Spinal cord (tissue), 9 donors: ENCODE measurements at regions not wholly inside any gene's neighbourhood (a gene's known extent, or its start where the extent isn't known, plus 50 kb on each side); places are given as distances from the start of the nearest gene placed in this dataset.
"Not testable (repeated sequence)": the region's sequence is repeated elsewhere in the genome, so short reads cannot be mapped to it uniquely, and the experiment has no call there.

Source experiments
- DNase-seq, 6 donors: peaks; one replicate each; pipeline versions ENCODE4 v3.0.0 to v3.0.0-alpha.2; 2013 to 2015; ENCODE audit warnings: low spot score in 6 of 6, low read depth in 4 of 6
- H3K27ac ChIP-seq: one replicate; pipeline ENCODE4 v1.5.1; 2013; ENCODE audit warnings: low read depth, low read length, control low read depth
- H3K27me3 ChIP-seq: one replicate; pipeline ENCODE4 v1.6.1; 2013; ENCODE audit warnings: low read length; ENCODE audit not compliant: control insufficient read depth, insufficient read depth
- H3K36me3 ChIP-seq: one replicate; pipeline ENCODE4 v1.6.1; 2013; ENCODE audit warnings: low read length; ENCODE audit not compliant: control insufficient read depth, insufficient read depth
- H3K4me1 ChIP-seq: one replicate; pipeline ENCODE4 v1.6.1; 2013; ENCODE audit warnings: low read length; ENCODE audit not compliant: control insufficient read depth, insufficient read depth
- H3K4me3 ChIP-seq: one replicate; pipeline ENCODE4 v1.5.1; 2013; ENCODE audit warnings: low read depth, low read length, control low read depth
- H3K9me3 ChIP-seq: one replicate; pipeline ENCODE4 v1.6.1; 2013; ENCODE audit warnings: low read length; ENCODE audit not compliant: control insufficient read depth, insufficient read depth
- WGBS: methylation state at CpG from one replicate; pipeline ENCODE4 v1.1.5; 2013; ENCODE audit warnings: missing lambda C conversion rate; ENCODE audit not compliant: insufficient coverage; 5-methylcytosine and 5-hydroxymethylcytosine counted together
- donor health status: healthy.

DNA sequence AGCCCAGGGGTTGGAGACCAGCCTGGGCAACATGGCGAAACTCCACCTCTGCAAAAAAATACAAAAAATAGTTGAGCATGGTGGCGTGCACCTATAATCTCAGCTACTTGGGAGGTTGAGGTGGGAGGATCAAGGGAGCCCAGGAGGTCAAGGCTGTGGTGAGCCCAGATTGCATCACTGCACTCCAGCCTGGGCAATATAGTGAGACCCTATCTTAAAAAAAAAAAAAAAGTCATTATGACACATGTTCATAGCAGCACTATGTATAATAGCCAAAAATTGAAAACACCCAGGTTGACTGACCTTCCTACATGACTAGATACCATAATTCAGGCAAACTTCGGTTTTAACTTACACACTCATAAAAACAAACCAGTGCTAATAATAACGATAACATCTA is 90.8 kb upstream of the RBPJ start:
- Histone ChIP-seq H3K4me1 (peaks cover 3% of the 10 kb centered on the region), H3K9me3 (no peaks in the 10 kb centered on the region), H3K36me3 (no peaks in the 10 kb centered on the region), H3K27me3 (no peaks in the 10 kb centered on the region), H3K4me3 (no peak overlapping the region), H3K27ac (no peak overlapping the region)
- WGBS: no CpG with 5 or more reads among the region's 4 CpGs
- DNase-seq: no peak

DNA sequence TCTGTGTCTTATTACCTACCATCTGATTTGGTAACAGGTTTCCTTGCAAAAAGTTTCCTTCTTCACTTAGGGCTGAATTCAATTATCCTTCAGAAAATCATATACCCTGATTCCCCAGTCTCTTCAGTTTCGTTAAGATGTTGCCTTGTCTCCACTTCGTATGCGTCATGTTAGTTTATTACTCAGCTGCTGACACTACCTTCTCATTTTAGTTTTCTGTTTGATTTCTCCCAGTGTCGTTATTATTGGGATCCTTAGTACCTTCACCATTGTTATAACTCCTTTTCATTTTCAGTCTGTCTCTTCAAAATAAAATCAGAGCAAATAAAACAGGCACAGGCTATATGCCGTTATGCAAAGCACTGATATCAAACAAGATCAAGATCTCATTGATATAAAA is 87.5 kb upstream of the RBPJ start:
- H3K27me3 ChIP-seq: no peaks in the 10 kb centered on the region
- no peak for DNase-seq
- H3K36me3 ChIP-seq: no peaks in the 10 kb centered on the region
- peaks cover 5% of the 10 kb centered on the region for H3K4me1 ChIP-seq
- 87% methylated on average over 3 of the region's 5 CpGs for WGBS
- H3K9me3 ChIP-seq: no peaks in the 10 kb centered on the region
- no peak overlapping the region for H3K4me3 ChIP-seq
- H3K27ac ChIP-seq: no peak overlapping the region

DNA sequence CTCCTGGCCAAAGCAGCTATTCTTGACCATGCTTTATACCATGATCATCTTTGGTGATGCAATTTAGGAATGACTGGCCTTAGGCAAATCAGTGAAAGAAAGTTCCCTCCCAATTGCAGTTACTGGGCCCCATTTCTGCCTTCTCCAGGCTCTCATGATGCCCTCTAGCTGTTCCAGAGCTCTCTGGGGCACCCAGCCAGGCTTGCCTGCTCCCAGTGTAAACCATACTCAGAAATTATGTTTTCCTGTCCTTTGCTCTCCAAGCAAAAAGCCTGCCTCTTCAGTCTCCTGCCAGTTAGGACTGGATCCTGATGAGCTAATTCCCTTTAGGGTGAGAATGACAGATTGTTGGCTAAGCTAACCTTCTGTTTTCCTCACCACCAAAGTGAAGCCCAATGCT is 85.3 kb upstream of the RBPJ start:
- Histone ChIP-seq H3K4me3 (no peak overlapping the region), H3K27ac (no peak overlapping the region), H3K4me1 (peaks cover 15% of the 10 kb centered on the region), H3K9me3 (no peaks in the 10 kb centered on the region), H3K27me3 (no peaks in the 10 kb centered on the region), H3K36me3 (no peaks in the 10 kb centered on the region)
- DNase-seq: peak in 1 of 6 donors; percentile 83

DNA sequence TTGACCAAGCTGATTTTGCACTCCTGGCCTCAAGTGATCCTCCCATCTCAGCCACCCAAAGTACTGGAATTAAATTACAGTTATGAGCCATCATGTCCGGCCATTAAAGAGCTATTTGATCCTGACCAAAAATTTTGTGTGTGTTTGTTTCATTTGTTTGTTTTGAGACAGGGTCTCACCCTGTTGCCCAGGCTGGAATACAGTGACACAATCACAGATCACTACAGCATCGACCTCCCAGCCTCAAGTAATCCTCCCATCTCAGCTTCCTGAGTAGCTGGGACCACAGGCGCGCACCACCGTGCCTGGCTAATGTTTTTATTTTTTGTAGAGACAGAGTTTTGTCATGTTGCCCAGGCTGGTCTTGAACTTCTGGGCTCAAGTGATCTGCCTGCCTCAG is 82.9 kb upstream of the RBPJ start:
- 83% methylated on average over 1 of the region's 5 CpGs for WGBS
- no peak overlapping the region for H3K27ac ChIP-seq
- peaks cover 15% of the 10 kb centered on the region for H3K4me1 ChIP-seq
- no peak for DNase-seq
- H3K36me3 ChIP-seq: no peaks in the 10 kb centered on the region
- H3K9me3 ChIP-seq: no peaks in the 10 kb centered on the region
- no peak overlapping the region for H3K4me3 ChIP-seq
- no peaks in the 10 kb centered on the region for H3K27me3 ChIP-seq

DNA sequence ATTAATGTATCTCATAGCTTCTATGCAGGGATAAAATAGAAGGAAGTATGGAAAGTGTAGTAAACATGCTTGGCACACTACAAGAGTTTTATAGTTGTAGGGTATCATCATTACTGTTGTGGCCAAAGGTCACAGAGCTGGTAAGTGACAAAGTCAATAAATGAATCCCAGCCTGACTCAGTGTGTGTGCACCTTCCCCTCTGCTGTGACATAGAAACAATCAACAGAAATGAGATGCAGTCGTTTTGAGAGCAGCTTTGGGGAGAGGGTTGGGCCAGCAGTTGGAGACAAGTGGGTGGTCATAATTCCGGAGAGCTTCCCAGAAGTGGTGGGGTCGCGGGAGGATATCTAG is 82.4 kb upstream of the RBPJ start:
- Histone ChIP-seq H3K4me3 (no peak overlapping the region), H3K36me3 (no peaks in the 10 kb centered on the region), H3K27me3 (no peaks in the 10 kb centered on the region), H3K27ac (peak overlapping the region; percentile 79), H3K9me3 (no peaks in the 10 kb centered on the region), H3K4me1 (peaks cover 15% of the 10 kb centered on the region)
- 13% methylated on average over 4 of the region's 4 CpGs for WGBS
- no peak for DNase-seq

DNA sequence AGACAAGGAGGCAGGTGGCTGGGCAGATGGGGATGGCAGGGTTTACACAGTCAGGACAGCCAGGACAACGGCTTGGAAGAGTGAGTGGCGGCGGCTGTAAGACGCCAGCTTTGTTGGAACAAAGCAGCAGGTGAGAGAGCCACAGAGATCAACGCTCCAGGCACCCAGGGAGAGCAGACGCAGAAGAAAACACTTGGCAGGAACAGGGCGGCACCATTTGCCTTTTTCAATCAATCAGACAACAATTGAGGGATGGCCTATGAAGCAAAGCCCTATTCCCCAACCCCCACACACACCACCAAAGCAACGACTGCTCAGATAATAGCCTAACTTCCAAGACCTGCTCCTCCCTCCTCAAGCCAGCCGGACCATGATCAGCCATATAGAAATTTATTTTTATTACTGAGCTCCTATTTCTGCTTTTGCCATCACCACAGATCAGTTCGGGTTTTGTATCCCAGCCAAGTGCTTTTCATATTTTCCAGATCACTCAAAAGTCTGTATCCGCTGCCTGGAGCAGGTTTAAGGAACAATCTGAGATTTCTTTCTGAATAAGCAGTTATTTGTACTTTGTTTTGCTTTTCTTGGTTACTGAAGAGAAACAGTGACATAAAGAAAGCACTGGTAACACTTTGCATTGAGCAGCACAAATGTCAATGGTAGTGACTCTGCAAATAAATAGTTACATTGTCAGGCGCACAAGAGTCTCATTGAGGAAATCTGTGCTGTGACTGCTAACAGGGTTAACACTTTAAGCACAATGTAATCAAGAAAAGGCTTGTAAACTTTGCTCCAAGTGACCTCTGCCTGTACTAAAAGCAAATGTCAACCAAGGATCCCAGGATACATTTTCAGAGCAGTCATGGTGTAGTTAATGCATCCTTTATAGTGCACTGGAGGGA is 81.8 kb upstream of the RBPJ start:
- no peaks in the 10 kb centered on the region for H3K27me3 ChIP-seq
- peak overlapping the region; percentile 79 for H3K27ac ChIP-seq
- H3K9me3 ChIP-seq: no peaks in the 10 kb centered on the region
- no peak overlapping the region for H3K4me3 ChIP-seq
- peaks cover 15% of the 10 kb centered on the region for H3K4me1 ChIP-seq
- DNase-seq: peak in 4 of 6 donors; percentile 50 to 82 (median 69)
- no peaks in the 10 kb centered on the region for H3K36me3 ChIP-seq
- WGBS: 9% methylated on average over 8 of the region's 12 CpGs

DNA sequence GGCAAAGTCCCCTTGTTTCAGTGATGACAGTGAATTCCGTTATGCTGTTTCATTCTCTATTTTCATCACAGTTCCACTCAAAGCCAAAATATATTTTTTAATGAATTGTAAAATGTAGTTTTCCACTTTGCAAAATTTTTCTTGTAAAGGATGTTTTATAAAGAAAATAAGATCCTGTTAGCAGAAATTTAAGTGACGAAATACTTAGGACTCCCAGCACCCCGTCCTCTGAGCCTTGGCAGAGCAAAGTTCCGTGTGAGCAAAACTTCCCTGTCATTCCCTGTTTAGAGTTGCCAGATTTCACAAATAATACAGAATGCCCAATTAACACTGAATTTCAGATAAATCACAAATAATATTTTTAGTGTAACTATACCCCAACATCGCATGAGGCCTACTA is 81.0 kb upstream of the RBPJ start:
- DNase-seq: no peak
- Histone ChIP-seq H3K27me3 (no peaks in the 10 kb centered on the region), H3K9me3 (no peaks in the 10 kb centered on the region), H3K4me1 (peaks cover 15% of the 10 kb centered on the region), H3K27ac (peak overlapping the region; percentile 79), H3K36me3 (no peaks in the 10 kb centered on the region), H3K4me3 (no peak overlapping the region)
- whole genome bisulfite sequencing: 74% methylated on average over 2 of the region's 5 CpGs

DNA sequence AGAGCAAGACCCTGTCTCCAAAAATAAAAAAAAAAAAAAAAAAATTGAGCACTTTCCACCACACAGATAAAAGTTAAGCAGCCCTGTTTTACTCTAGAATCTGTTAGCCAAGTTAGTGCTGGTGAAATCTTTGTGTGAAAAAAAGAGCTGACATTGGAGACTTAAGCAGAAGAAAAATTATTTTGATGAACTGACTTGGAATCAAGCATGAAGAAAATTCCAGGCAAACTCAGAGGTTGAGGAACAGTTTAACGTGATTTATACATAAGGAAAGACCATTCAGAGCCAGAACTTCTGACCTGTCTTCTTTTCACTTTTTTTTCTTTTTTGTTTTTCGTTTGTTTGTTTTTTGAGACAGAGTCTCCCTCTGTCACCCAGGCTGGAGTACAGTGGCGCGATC is 79.6 kb upstream of the RBPJ start:
- Histone ChIP-seq H3K27me3 (no peaks in the 10 kb centered on the region), H3K36me3 (no peaks in the 10 kb centered on the region), H3K4me3 (no peak overlapping the region), H3K27ac (no peak overlapping the region), H3K9me3 (peaks cover 4% of the 10 kb centered on the region), H3K4me1 (peaks cover 15% of the 10 kb centered on the region)
- 92% methylated on average over 3 of the region's 4 CpGs for WGBS
- no peak for DNase-seq

DNA sequence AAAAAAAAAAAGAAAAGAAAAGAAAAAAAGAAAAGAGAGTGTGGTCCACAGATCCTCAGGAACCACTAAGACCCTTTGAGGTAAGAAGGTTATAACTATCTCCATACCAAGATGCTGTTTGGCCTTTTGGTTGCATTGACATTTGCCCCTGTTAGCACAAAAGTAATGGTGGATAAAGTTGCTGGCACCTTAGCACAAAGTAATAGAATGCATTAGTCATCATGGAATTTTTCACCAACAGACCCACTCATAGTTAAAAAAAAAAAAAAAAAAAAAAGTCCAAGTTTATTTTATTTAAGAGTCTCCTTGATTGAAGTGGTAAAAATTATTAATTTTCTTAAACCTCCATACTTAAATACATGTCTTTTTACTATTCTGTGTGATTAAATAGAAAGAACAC is 78.4 kb upstream of the RBPJ start:
- Histone ChIP-seq H3K9me3 (peaks cover 4% of the 10 kb centered on the region), H3K27ac (no peak overlapping the region)
- DNase-seq: no peak

DNA sequence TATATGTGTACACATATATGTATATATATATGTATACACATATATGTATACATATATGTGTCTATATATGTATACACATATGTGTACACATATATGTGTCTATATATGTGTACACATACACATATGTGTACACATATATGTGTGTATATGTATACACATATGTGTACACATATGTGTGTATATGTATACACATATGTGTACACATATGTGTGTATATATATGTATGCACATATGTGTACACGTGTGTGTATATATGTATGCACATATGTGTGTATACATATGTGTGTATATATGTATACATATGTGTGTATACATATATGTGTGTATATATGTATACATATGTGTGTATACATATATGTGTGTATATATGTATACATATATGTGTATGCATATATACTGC is 76.7 kb upstream of the RBPJ start:
- H3K4me1 ChIP-seq, H3K36me3 ChIP-seq, H3K27ac ChIP-seq, H3K4me3 ChIP-seq, H3K9me3 ChIP-seq, H3K27me3 ChIP-seq, DNase-seq: not testable (repeated sequence)
- no CpG with 5 or more reads among the region's 1 CpG for WGBS

More for the DNA sequence above, 78.4 kb upstream of the RBPJ start:
- peaks cover 15% of the 10 kb centered on the region for H3K4me1 ChIP-seq
- H3K27me3 ChIP-seq: no peaks in the 10 kb centered on the region
- H3K36me3 ChIP-seq: no peaks in the 10 kb centered on the region
- no peak overlapping the region for H3K4me3 ChIP-seq
